ENCODE measurements at regions not wholly inside any gene's neighbourhood (a gene's known extent, or its start where the extent isn't known, plus 50 kb on each side); places are given as distances from the start of the nearest gene placed in this dataset.

- no peak overlapping the region for H3K4me3 Mint-ChIP-seq (ENCODE audit: low read depth, unreplicated experiment)
- intact Hi-C loops (cut with micrococcal nuclease; ENCODE audit: unreplicated experiment) = no loop called here
- H3K4me1 Mint-ChIP-seq (ENCODE audit: low read depth, unreplicated experiment) = no peaks in the 10 kb centered on the region
- no peak overlapping the region for H3K27ac Mint-ChIP-seq (ENCODE audit: unreplicated experiment)
- no peak for TF ChIP-seq CTCF (IDR thresholded peaks at IDR 0.05; ENCODE audit: unreplicated experiment)
- peaks cover 2% of the 10 kb centered on the region for H3K9me3 Mint-ChIP-seq (ENCODE audit: low read depth, unreplicated experiment)
- no peaks in the 10 kb centered on the region for H3K27me3 Mint-ChIP-seq (ENCODE audit: unreplicated experiment)
- no peak for DNase-seq
- no peaks in the 10 kb centered on the region for H3K36me3 Mint-ChIP-seq (ENCODE audit: insufficient read depth, unreplicated experiment)
- no TSS peak for BruUV-seq (replicated peaks)
- CTCF ChIA-PET = no interaction called here
These were observed 1422.9 kb upstream of the TMEM132C start for GRCh38 chr12:126843915-126844669.

- intact Hi-C loops (cut with micrococcal nuclease; ENCODE audit: unreplicated experiment) = no loop called here
- no TSS peak for BruUV-seq (replicated peaks)
- Mint-ChIP-seq H3K27me3 (ENCODE audit: unreplicated experiment) (no peaks in the 10 kb centered on the region), H3K9me3 (ENCODE audit: low read depth, unreplicated experiment) (peaks cover 5% of the 10 kb centered on the region), H3K4me1 (ENCODE audit: low read depth, unreplicated experiment) (no peaks in the 10 kb centered on the region), H3K27ac (ENCODE audit: unreplicated experiment) (no peak overlapping the region), H3K4me3 (ENCODE audit: low read depth, unreplicated experiment) (no peak overlapping the region), H3K36me3 (ENCODE audit: insufficient read depth, unreplicated experiment) (no peaks in the 10 kb centered on the region)
- CTCF ChIA-PET = no interaction called here
- TF ChIP-seq CTCF (IDR thresholded peaks at IDR 0.05; ENCODE audit: unreplicated experiment) = no peak
- DNase-seq = no peak
These were observed 1419.9 kb upstream of the TMEM132C start for GRCh38 chr12:126847005-126847629.

GRCh38 chr12:126855768-126856167 lies 1411.2 kb upstream of the TMEM132C start:
- TF ChIP-seq CTCF (IDR thresholded peaks at IDR 0.05; ENCODE audit: unreplicated experiment) = no peak
- BruUV-seq (replicated peaks) = no TSS peak
- Mint-ChIP-seq H3K4me1 (ENCODE audit: low read depth, unreplicated experiment) (no peaks in the 10 kb centered on the region), H3K27me3 (ENCODE audit: unreplicated experiment) (no peaks in the 10 kb centered on the region), H3K36me3 (ENCODE audit: insufficient read depth, unreplicated experiment) (no peaks in the 10 kb centered on the region), H3K9me3 (ENCODE audit: low read depth, unreplicated experiment) (peaks cover 9% of the 10 kb centered on the region), H3K4me3 (ENCODE audit: low read depth, unreplicated experiment) (no peak overlapping the region), H3K27ac (ENCODE audit: unreplicated experiment) (no peak overlapping the region)
- intact Hi-C loops (cut with micrococcal nuclease; ENCODE audit: unreplicated experiment) = no loop called here
- DNase-seq = no peak
- CTCF ChIA-PET = no interaction called here

- Mint-ChIP-seq H3K27ac (ENCODE audit: unreplicated experiment) (no peak overlapping the region), H3K27me3 (ENCODE audit: unreplicated experiment) (no peaks in the 10 kb centered on the region), H3K4me3 (ENCODE audit: low read depth, unreplicated experiment) (no peak overlapping the region), H3K4me1 (ENCODE audit: low read depth, unreplicated experiment) (no peaks in the 10 kb centered on the region), H3K36me3 (ENCODE audit: insufficient read depth, unreplicated experiment) (no peaks in the 10 kb centered on the region), H3K9me3 (ENCODE audit: low read depth, unreplicated experiment) (peaks cover 9% of the 10 kb centered on the region)
- intact Hi-C loops (cut with micrococcal nuclease; ENCODE audit: unreplicated experiment) = no loop called here
- CTCF ChIA-PET = interaction anchor here (0.6 kb wide), 1 partner anchor 73 kb away, joined by 3 read pairs; no protein-coding TSS in a partner anchor
- no TSS peak for BruUV-seq (replicated peaks)
- no peak for TF ChIP-seq CTCF (IDR thresholded peaks at IDR 0.05; ENCODE audit: unreplicated experiment)
- DNase-seq = no peak
These were observed 1410.0 kb upstream of the TMEM132C start for GRCh38 chr12:126856958-126857357.
